Loucy (cell line): ENCODE measurements at regions not wholly inside any gene's neighbourhood (a gene's known extent, or its start where the extent isn't known, plus 50 kb on each side); places are given as distances from the start of the nearest gene placed in this dataset.

Experiments
- H2AFZ ChIP-seq: fragments of 200-600 bp; sonication (generic); 2 replicates; pipeline ENCODE4 v1.6.0; 2016; ENCODE audit warnings: antibody characterized with exemption, mild to moderate bottlenecking, low read length, moderate library complexity
- H3F3A ChIP-seq: fragments of 200-600 bp; 2 replicates; pipeline ENCODE4 v1.6.0; 2016; ENCODE audit warnings: antibody characterized with exemption, low read depth, mild to moderate bottlenecking
- H3K27me3 ChIP-seq: fragments of 200-600 bp; sonication (generic); 2 replicates; pipeline ENCODE4 v1.6.1; 2014; ENCODE audit warnings: low read length, mild to moderate bottlenecking; ENCODE audit not compliant: insufficient read depth, poor library complexity, severe bottlenecking
- H3K36me3 ChIP-seq: fragments of 200-600 bp; sonication (generic); 2 replicates; pipeline ENCODE4 v1.6.1; 2016; ENCODE audit warnings: low read length; ENCODE audit not compliant: insufficient read depth
- H3K4me1 ChIP-seq: fragments of 200-600 bp; sonication (generic); 2 replicates; pipeline ENCODE4 v1.5.1; 2014; ENCODE audit warnings: low read length, mild to moderate bottlenecking; ENCODE audit not compliant: insufficient read depth, poor library complexity, severe bottlenecking
- H3K4me2 ChIP-seq: fragments of 200-600 bp; sonication (generic); 2 replicates; pipeline ENCODE4 v1.6.0; 2014; ENCODE audit warnings: antibody characterized with exemption, low read length, low read depth, mild to moderate bottlenecking; ENCODE audit not compliant: poor library complexity, severe bottlenecking
- H3K4me3 ChIP-seq: fragments of 200-600 bp; sonication (generic); 2 replicates; pipeline ENCODE4 v1.5.1; 2014; ENCODE audit warnings: low read length, mild to moderate bottlenecking, mixed read lengths; ENCODE audit not compliant: poor library complexity, severe bottlenecking
- H3K79me2 ChIP-seq: fragments of 200-600 bp; sonication (generic); 2 replicates; pipeline ENCODE4 v1.6.1; 2014; ENCODE audit warnings: low read length; ENCODE audit not compliant: insufficient read depth
- H3K9ac ChIP-seq: fragments of 200-600 bp; sonication (generic); 2 replicates; pipeline ENCODE4 v1.6.0; 2014; ENCODE audit warnings: mild to moderate bottlenecking, low read depth, low read length, moderate library complexity; ENCODE audit not compliant: poor library complexity, severe bottlenecking
- H3K9me2 ChIP-seq: fragments of 200-600 bp; sonication (generic); replicated peaks from 2 replicates; pipeline ENCODE4 v1.6.1; 2016; ENCODE audit warnings: low read depth, low read length, mixed read lengths
- H3K9me3 ChIP-seq: fragments of 200-600 bp; sonication (generic); 2 replicates; pipeline ENCODE4 v1.6.1; 2014; ENCODE audit warnings: mild to moderate bottlenecking, antibody characterized with exemption, low read length, low read depth; ENCODE audit not compliant: insufficient read depth
- H4K20me1 ChIP-seq: fragments of 200-600 bp; sonication (generic); 2 replicates; pipeline ENCODE4 v1.6.0; 2014; ENCODE audit warnings: antibody characterized with exemption, low read length, mild to moderate bottlenecking; ENCODE audit not compliant: insufficient read depth, poor library complexity, severe bottlenecking
- EZH2phosphoT487 ChIP-seq: fragments of 200-600 bp; IDR thresholded peaks from 2 replicates; pipeline ENCODE4 v1.6.1; 2018; ENCODE audit warnings: antibody characterized with exemption, mild to moderate bottlenecking, moderate library complexity, borderline replicate concordance
- TF ChIP-seq, protein P1 (sequence below): fragments of 200-600 bp; sonication (generic); conservative IDR thresholded peaks from 2 replicates; pipeline ENCODE4 v1.5.1; 2014; ENCODE audit warnings: mild to moderate bottlenecking, antibody characterized with exemption, low read length

DNA sequence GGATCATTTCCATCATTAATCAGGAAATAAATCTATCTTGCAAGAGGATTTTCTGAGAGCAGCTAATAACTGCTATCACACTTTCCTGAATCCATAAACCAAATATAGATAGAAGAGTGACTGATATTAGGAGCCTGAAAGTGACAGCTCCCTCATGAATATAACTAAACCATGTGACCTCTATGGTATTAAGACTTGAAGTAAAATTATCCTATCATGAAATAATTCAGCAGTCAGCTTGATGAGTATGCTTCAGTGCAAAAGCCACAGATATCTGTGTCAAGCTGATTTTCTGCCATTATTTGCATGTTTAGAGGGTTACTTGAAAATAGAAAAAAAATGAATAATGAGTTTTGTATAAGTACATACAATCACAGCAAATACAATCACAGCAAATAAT, 80.1 kb upstream of the PPP1R3A start:
- Histone ChIP-seq H4K20me1 (no peaks in the 10 kb centered on the region), H3K9me3 (0 out of 2 replicates have a peak, but pooled peaks cover 5% of the 10 kb centered on the region), H3K9me2 (no peaks in the 10 kb centered on the region), H3K4me2 (no peak overlapping the region), H3F3A (no peaks in the 10 kb centered on the region), H3K4me1 (no peaks in the 10 kb centered on the region), H3K36me3 (no peaks in the 10 kb centered on the region), H3K9ac (no peak overlapping the region), H3K27me3 (no peaks in the 10 kb centered on the region), H2AFZ (no peak overlapping the region), H3K79me2 (no peaks in the 10 kb centered on the region), H3K4me3 (no peak overlapping the region)
- TF ChIP-seq EZH2phosphoT487 = no peak
- TF ChIP-seq, protein P1, sequence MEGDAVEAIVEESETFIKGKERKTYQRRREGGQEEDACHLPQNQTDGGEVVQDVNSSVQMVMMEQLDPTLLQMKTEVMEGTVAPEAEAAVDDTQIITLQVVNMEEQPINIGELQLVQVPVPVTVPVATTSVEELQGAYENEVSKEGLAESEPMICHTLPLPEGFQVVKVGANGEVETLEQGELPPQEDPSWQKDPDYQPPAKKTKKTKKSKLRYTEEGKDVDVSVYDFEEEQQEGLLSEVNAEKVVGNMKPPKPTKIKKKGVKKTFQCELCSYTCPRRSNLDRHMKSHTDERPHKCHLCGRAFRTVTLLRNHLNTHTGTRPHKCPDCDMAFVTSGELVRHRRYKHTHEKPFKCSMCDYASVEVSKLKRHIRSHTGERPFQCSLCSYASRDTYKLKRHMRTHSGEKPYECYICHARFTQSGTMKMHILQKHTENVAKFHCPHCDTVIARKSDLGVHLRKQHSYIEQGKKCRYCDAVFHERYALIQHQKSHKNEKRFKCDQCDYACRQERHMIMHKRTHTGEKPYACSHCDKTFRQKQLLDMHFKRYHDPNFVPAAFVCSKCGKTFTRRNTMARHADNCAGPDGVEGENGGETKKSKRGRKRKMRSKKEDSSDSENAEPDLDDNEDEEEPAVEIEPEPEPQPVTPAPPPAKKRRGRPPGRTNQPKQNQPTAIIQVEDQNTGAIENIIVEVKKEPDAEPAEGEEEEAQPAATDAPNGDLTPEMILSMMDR = no peak

DNA sequence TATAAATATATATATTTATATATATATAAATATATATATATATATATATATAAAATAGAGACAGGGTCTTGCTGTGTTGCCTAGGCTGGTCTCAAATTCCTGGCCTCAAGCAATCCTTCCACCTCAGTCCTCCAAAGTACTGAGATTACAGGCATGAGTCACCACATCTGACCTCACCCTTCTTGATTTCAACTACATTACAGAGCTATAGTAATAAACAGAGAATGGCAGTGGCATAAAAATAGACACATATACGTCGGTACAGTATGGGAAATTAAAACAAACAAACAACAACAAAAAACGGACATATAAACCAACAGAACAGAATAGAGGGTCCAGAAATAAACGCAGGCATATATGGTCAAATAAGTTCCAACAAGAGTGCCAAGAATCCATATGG, 77.6 kb upstream of the PPP1R3A start:
- H3K4me1 ChIP-seq = no peaks in the 10 kb centered on the region
- 0 out of 2 replicates have a peak, but pooled peaks cover 2% of the 10 kb centered on the region for H3K9me3 ChIP-seq
- H3K79me2 ChIP-seq = no peaks in the 10 kb centered on the region
- H3K9me2 ChIP-seq = no peaks in the 10 kb centered on the region
- TF ChIP-seq EZH2phosphoT487 = no peak
- TF ChIP-seq, protein P1 = no peak
- no peak overlapping the region for H2AFZ ChIP-seq
- no peak overlapping the region for H3K9ac ChIP-seq
- H3K36me3 ChIP-seq = no peaks in the 10 kb centered on the region
- H3K27me3 ChIP-seq = no peaks in the 10 kb centered on the region
- no peaks in the 10 kb centered on the region for H3F3A ChIP-seq
- H4K20me1 ChIP-seq = no peaks in the 10 kb centered on the region
- no peak overlapping the region for H3K4me3 ChIP-seq
- H3K4me2 ChIP-seq = no peak overlapping the region

DNA sequence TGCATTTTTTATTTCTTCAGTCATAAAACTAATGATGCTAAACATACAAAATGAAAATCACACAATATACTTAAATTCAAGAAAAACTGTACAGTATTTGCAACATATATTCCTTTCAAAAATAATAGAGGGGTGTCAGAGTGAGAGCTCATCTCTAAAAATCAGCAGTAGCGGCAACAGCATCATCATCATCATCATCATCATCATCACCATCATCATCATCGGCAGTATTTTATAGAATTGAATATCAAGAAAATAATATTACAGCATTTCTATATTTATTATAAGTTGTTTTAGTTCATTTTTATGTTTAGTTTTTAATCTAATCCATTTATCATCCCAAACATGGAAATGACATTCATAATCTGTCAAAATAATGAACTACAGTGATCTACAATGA, 67.4 kb upstream of the PPP1R3A start:
- no peaks in the 10 kb centered on the region for H3K36me3 ChIP-seq
- no peaks in the 10 kb centered on the region for H3K4me1 ChIP-seq
- no peaks in the 10 kb centered on the region for H3K9me2 ChIP-seq
- H3K9ac ChIP-seq = no peak overlapping the region
- H3K9me3 ChIP-seq = no peaks in the 10 kb centered on the region
- no peaks in the 10 kb centered on the region for H3K27me3 ChIP-seq
- TF ChIP-seq EZH2phosphoT487 = no peak
- TF ChIP-seq, protein P1 = no peak
- no peaks in the 10 kb centered on the region for H3K79me2 ChIP-seq
- H3F3A ChIP-seq = no peaks in the 10 kb centered on the region
- no peak overlapping the region for H3K4me2 ChIP-seq
- no peak overlapping the region for H2AFZ ChIP-seq
- H4K20me1 ChIP-seq = no peaks in the 10 kb centered on the region
- no peak overlapping the region for H3K4me3 ChIP-seq
